ENCODE measurements at regions not wholly inside any gene's neighbourhood (a gene's known extent, or its start where the extent isn't known, plus 50 kb on each side); places are given as distances from the start of the nearest gene placed in this dataset.

DNA sequence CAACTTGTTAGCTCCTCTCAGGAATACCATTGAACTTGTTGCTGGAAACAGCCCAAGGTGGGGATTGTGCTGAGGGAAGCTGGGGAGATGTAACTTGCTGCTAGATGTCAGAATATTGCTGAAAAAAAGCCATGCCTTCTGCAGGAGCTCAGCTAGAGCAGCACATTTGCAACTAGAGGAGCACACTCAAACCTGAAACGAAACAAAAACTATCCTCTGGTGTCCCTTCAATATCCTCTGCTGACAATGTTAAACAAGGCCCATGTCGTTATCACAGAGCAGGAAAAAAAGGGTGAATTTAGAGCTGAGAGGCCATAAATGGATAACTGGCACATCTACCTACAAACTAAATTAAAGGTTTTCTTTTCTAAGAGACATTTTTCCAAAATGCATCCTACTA, 53.7 kb upstream of the MACC1 start:
- TF ChIP-seq POLR2A (IDR thresholded peaks at IDR 0.05; ENCODE audit: low read depth) = no peak
- no peak for TF ChIP-seq CTCF (IDR thresholded peaks at IDR 0.05)
- no peak for TF ChIP-seq POLR2AphosphoS5 (IDR thresholded peaks at IDR 0.05)
- TF ChIP-seq EP300 (IDR thresholded peaks at IDR 0.05) = no peak

Data from esophagus muscularis mucosa (tissue), 4 donors.